IMR-90 (cell line): ENCODE measurements at regions not wholly inside any gene's neighbourhood (a gene's known extent, or its start where the extent isn't known, plus 50 kb on each side); places are given as distances from the start of the nearest gene placed in this dataset.

Experiments
- ATAC-seq: fragments of 200-7000 bp; cut with Tn5 transposase; 2 replicates; pipeline ENCODE4 v1.9.1; 2020; ENCODE audit warnings: low read depth, mild to moderate bottlenecking, moderate library complexity
- BruUV-seq: library from RNA; stranded (reverse); fragments of 400-500 nt; replicated peaks from 2 replicates; lab custom pipeline; 2021; lab: Mats Ljungman, UMichigan
- CTCF ChIA-PET: fragments of 300-600 bp; formaldehyde crosslinking; extraction: SDS; loops from one replicate; lab custom pipeline; 2021; ENCODE audit warnings: antibody characterized with exemption; lab: Yijun Ruan, JAX
- POLR2A ChIA-PET: fragments of 300-600 bp; sonication (Branson Sonifier 250); formaldehyde crosslinking; loops from one replicate; lab custom pipeline; 2022; ENCODE audit warnings: antibody characterized with exemption; ENCODE audit not compliant: unreplicated experiment; lab: Charles Lee
- DNase-seq: peaks from one replicate; pipeline ENCODE4 v3.0.0; 2013
- H2AFZ ChIP-seq: replicated peaks from 2 replicates; pipeline ENCODE3; 2013; ENCODE audit warnings: low read length, mild to moderate bottlenecking; ENCODE audit not compliant: poor library complexity
- H2AK5ac ChIP-seq: 2 replicates; pipeline ENCODE4 v1.6.1; 2013; ENCODE audit warnings: low read depth, low read length, inconsistent platforms
- H2AK9ac ChIP-seq: replicated peaks from 2 replicates; pipeline ENCODE3; 2013; ENCODE audit warnings: mild to moderate bottlenecking, low read depth, low read length, moderate library complexity; ENCODE audit not compliant: poor library complexity
- H2BK120ac ChIP-seq: 2 replicates; pipeline ENCODE4 v1.6.1; 2013; ENCODE audit warnings: low read depth, low read length, inconsistent platforms
- H2BK15ac ChIP-seq: 3 replicates; pipeline ENCODE4 v1.6.1; 2013; ENCODE audit warnings: low read depth, low read length, inconsistent platforms
- H2BK20ac ChIP-seq: 2 replicates; pipeline ENCODE4 v1.6.1; 2013; ENCODE audit warnings: low read depth, mild to moderate bottlenecking, inconsistent platforms, low read length, moderate library complexity
- H2BK5ac ChIP-seq: 2 replicates; pipeline ENCODE4 v1.6.1; 2013; ENCODE audit warnings: mild to moderate bottlenecking, low read depth, low read length, inconsistent platforms; ENCODE audit not compliant: poor library complexity, severe bottlenecking
- H3K14ac ChIP-seq: replicated peaks from 2 replicates; pipeline ENCODE4 v1.6.1; 2013; ENCODE audit warnings: low read depth, low read length, inconsistent platforms
- H3K18ac ChIP-seq: 2 replicates; pipeline ENCODE4 v1.6.1; 2013; ENCODE audit warnings: low read depth, low read length, control low read depth
- H3K23ac ChIP-seq: 2 replicates; pipeline ENCODE4 v1.6.1; 2013; ENCODE audit warnings: low read depth, low read length, inconsistent platforms
- H3K27ac ChIP-seq: 2 replicates; pipeline ENCODE4 v1.5.1; 2013; ENCODE audit warnings: mild to moderate bottlenecking, control low read depth, low read length; ENCODE audit not compliant: insufficient read depth
- H3K27me3 ChIP-seq: 2 replicates; pipeline ENCODE4 v1.6.1; 2013; ENCODE audit warnings: low read length; ENCODE audit not compliant: control insufficient read depth, insufficient read depth
- H3K36me3 ChIP-seq: 2 replicates; pipeline ENCODE4 v1.6.1; 2013; ENCODE audit warnings: low read length, mixed read lengths; ENCODE audit not compliant: control insufficient read depth, insufficient read depth
- H3K4ac ChIP-seq: 2 replicates; pipeline ENCODE4 v1.6.1; 2013; ENCODE audit warnings: low read depth, low read length, inconsistent platforms
- H3K4me1 ChIP-seq: 2 replicates; pipeline ENCODE4 v1.6.1; 2013; ENCODE audit warnings: low read length, mixed read lengths; ENCODE audit not compliant: control insufficient read depth, insufficient read depth
- H3K4me2 ChIP-seq: 2 replicates; pipeline ENCODE4 v1.6.1; 2013; ENCODE audit warnings: low read depth, mild to moderate bottlenecking, control low read depth, low read length, moderate library complexity
- H3K4me3 ChIP-seq: 2 replicates; pipeline ENCODE4 v1.5.1; 2013; ENCODE audit warnings: low read depth, mild to moderate bottlenecking, control low read depth, low read length, moderate library complexity; ENCODE audit not compliant: insufficient read depth
- H3K56ac ChIP-seq: 2 replicates; pipeline ENCODE4 v1.6.1; 2013; ENCODE audit warnings: low read length, inconsistent platforms; ENCODE audit not compliant: insufficient read depth; ENCODE audit errors: extremely low read depth
- H3K79me1 ChIP-seq, 2 experiments: 2 replicates each; pipeline ENCODE4 v1.6.1; 2013; ENCODE audit warnings: low read length in 2 of 2, inconsistent platforms in 1 of 2, low read depth in 1 of 2
- H3K9ac ChIP-seq: 2 replicates; pipeline ENCODE4 v1.6.1; 2013; ENCODE audit warnings: low read depth, low read length, control low read depth
- H3K9me1 ChIP-seq: 2 replicates; pipeline ENCODE4 v1.6.1; 2013; ENCODE audit warnings: low read length, inconsistent platforms; ENCODE audit not compliant: insufficient read depth
- H3K9me3 ChIP-seq: 2 replicates; pipeline ENCODE4 v1.6.1; 2013; ENCODE audit warnings: low read length; ENCODE audit not compliant: control insufficient read depth, insufficient read depth
- H4K20me1 ChIP-seq: 2 replicates; pipeline ENCODE4 v1.6.1; 2013; ENCODE audit warnings: low read length, inconsistent platforms; ENCODE audit not compliant: insufficient read depth
- H4K5ac ChIP-seq: 2 replicates; pipeline ENCODE4 v1.6.1; 2013; ENCODE audit warnings: mild to moderate bottlenecking, low read depth, low read length, control low read depth
- H4K8ac ChIP-seq, 2 experiments: 2 replicates each; pipeline ENCODE4 v1.6.1; 2013; ENCODE audit warnings: low read depth in 2 of 2, low read length in 2 of 2, control low read depth in 1 of 2, inconsistent platforms in 1 of 2
- H4K91ac ChIP-seq: 2 replicates; pipeline ENCODE4 v1.6.1; 2013; ENCODE audit warnings: low read depth, low read length, inconsistent platforms; ENCODE audit not compliant: insufficient read depth
- BHLHE40 ChIP-seq: fragments of 150-350 bp; IDR thresholded peaks from 2 replicates; pipeline ENCODE4 v1.6.1; 2016; ENCODE audit warnings: mild to moderate bottlenecking, low read depth, low read length
- CTCF ChIP-seq: conservative IDR thresholded peaks from 2 replicates; pipeline ENCODE4 v1.5.1; 2012; ENCODE audit warnings: mild to moderate bottlenecking, low read depth, low read length, improper control_type of control experiment
- MAZ ChIP-seq: IDR thresholded peaks from 2 replicates; pipeline ENCODE4 v1.6.1; 2012; ENCODE audit warnings: low read depth, mild to moderate bottlenecking, low read length, improper control_type of control experiment, moderate library complexity, borderline replicate concordance
- NFE2L2 ChIP-seq: fragments of 150-350 bp; IDR thresholded peaks from 2 replicates; pipeline ENCODE4 v1.6.1; 2016; ENCODE audit warnings: low read depth, mild to moderate bottlenecking, low read length
- WGBS, 2 experiments: methylation state at CpG; one replicate each; pipeline versions ENCODE4 v1.1.5 to v1.1.7; 2013; ENCODE audit warnings: missing lambda C conversion rate in 2 of 2; ENCODE audit not compliant: insufficient read length in 1 of 2; ENCODE audit errors: extremely low coverage in 2 of 2; 5-methylcytosine and 5-hydroxymethylcytosine counted together
- dilution Hi-C: fragments of 300-500 bp; cut with HindIII; formaldehyde crosslinking; loops from one replicate; pipeline ENCODE4 v1.14.3; 2018; ENCODE audit warnings: low sequenced_read_pairs; ENCODE audit not compliant: unreplicated experiment
- in situ Hi-C: fragments of 300-500 bp; cut with MboI; formaldehyde crosslinking; loops from 3 replicates; pipeline ENCODE4 v1.14.3; 2019; ENCODE audit warnings: low sequenced_read_pairs, inconsistent platforms, mixed read lengths
- intact Hi-C: fragments of 100-400 bp; cut with micrococcal nuclease; formaldehyde crosslinking; loops from 2 replicates; pipeline ENCODE4 v1.10.0; 2022

- no CpG with 5 or more reads among the region's 2 CpGs for WGBS, 2 experiments
- Histone ChIP-seq H3K18ac (no peak overlapping the region), H2AK5ac (no peak overlapping the region), H4K91ac (no peak overlapping the region), H3K9ac (no peak overlapping the region), H3K27me3 (no peaks in the 10 kb centered on the region), H3K9me3 (no peaks in the 10 kb centered on the region), H2BK5ac (no peak overlapping the region), H3K23ac (no peak overlapping the region), H3K14ac (no peak overlapping the region), H4K5ac (no peak overlapping the region), H3K79me1 (no peaks in the 10 kb centered on the region), H2AK9ac (no peak overlapping the region), H3K4me3 (no peak overlapping the region), H3K4ac (no peak overlapping the region), H2BK120ac (no peak overlapping the region), H3K4me2 (no peak overlapping the region), H3K9me1 (no peaks in the 10 kb centered on the region), H2AFZ (no peak overlapping the region), H2BK20ac (no peak overlapping the region), H3K56ac (no peak overlapping the region), H2BK15ac (no peak overlapping the region), H3K4me1 (no peaks in the 10 kb centered on the region), H3K36me3 (no peaks in the 10 kb centered on the region), H4K8ac (no peak overlapping the region), H4K20me1 (no peaks in the 10 kb centered on the region), H3K27ac (no peak overlapping the region)
- ChIA-PET CTCF (no interaction called here), POLR2A (interaction anchor here (0.5 to 0.6 kb wide), 2 partner anchors 9 to 30 kb away, joined by 3 to 7 read pairs; no protein-coding TSS in a partner anchor)
- BruUV-seq = no TSS peak
- ATAC-seq = no peak
- no peak for DNase-seq
- intact Hi-C loops (no loop called here), in situ Hi-C loops (no loop called here), dilution Hi-C loops (no loop called here)
- TF ChIP-seq BHLHE40 = no peak
- TF ChIP-seq CTCF = no peak
- no peak for TF ChIP-seq NFE2L2
- no peak for TF ChIP-seq MAZ
Observed at GRCh38 chr5:68707575-68707974, 386.2 kb upstream of the SLC30A5 start.
